ENCODE measurements at regions not wholly inside any gene's neighbourhood (a gene's known extent, or its start where the extent isn't known, plus 50 kb on each side); places are given as distances from the start of the nearest gene placed in this dataset.
A peak's percentile ranks its signal among the peaks of the same experiment; 100 is the strongest.
"Not testable (repeated sequence)": the region's sequence is repeated elsewhere in the genome, so short reads cannot be mapped to it uniquely, and the experiment has no call there.

DNA sequence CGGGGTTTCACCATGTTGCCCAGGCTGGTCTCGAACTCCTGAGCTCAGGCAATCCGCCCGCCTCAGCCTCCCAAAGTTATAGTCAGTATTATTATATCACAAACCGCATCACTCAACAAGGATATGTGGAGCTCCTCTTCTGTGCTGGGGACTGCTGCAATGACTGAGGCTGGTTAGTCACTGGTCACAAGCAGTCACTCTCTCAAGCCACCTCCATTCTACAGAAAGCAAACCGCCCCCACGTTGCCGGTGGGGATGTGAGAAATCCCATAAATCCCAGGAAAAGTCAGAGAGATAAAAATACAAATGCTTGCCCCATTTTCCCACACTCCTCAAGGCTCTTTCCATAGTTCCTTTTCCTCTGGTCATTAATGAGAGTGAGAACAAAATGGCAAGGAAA lies 155.7 kb downstream of the ADSS2 start:
- Histone ChIP-seq H3K27me3 (ENCODE audit: control insufficient read depth, insufficient read depth, low read length) (no peaks in the 10 kb centered on the region), H3K9me3 (ENCODE audit: control insufficient read depth, insufficient read depth, low read length) (no peaks in the 10 kb centered on the region), H3K27ac (ENCODE audit: low read length) (no peak overlapping the region), H3K36me3 (ENCODE audit: control insufficient read depth, insufficient read depth, low read length) (no peaks in the 10 kb centered on the region), H3K4me1 (ENCODE audit: control insufficient read depth, insufficient read depth, low read length) (peaks cover 20% of the 10 kb centered on the region), H3K4me3 (ENCODE audit: low read length) (no peak overlapping the region)
- intact Hi-C loops (cut with micrococcal nuclease), result no loop called here
- Mint-ChIP-seq H3K4me3 (no peak overlapping the region), H3K4me1 (peaks cover 21 to 38% of the 10 kb centered on the region in 2 donors), H3K36me3 (no peaks in the 10 kb centered on the region), H3K27me3 (ENCODE audit: low read depth in 2 of 2) (no peaks in the 10 kb centered on the region), H3K9me3 (no peaks in the 10 kb centered on the region), H3K27ac (no peak overlapping the region)
- ATAC-seq (no peak), DNase-seq (no peak)
- whole genome bisulfite sequencing (ENCODE audit: insufficient coverage), result 85% methylated on average over 7 of the region's 8 CpGs
- TF ChIP-seq, protein P1, sequence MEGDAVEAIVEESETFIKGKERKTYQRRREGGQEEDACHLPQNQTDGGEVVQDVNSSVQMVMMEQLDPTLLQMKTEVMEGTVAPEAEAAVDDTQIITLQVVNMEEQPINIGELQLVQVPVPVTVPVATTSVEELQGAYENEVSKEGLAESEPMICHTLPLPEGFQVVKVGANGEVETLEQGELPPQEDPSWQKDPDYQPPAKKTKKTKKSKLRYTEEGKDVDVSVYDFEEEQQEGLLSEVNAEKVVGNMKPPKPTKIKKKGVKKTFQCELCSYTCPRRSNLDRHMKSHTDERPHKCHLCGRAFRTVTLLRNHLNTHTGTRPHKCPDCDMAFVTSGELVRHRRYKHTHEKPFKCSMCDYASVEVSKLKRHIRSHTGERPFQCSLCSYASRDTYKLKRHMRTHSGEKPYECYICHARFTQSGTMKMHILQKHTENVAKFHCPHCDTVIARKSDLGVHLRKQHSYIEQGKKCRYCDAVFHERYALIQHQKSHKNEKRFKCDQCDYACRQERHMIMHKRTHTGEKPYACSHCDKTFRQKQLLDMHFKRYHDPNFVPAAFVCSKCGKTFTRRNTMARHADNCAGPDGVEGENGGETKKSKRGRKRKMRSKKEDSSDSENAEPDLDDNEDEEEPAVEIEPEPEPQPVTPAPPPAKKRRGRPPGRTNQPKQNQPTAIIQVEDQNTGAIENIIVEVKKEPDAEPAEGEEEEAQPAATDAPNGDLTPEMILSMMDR (IDR thresholded peaks at IDR 0.05), result no peak

DNA sequence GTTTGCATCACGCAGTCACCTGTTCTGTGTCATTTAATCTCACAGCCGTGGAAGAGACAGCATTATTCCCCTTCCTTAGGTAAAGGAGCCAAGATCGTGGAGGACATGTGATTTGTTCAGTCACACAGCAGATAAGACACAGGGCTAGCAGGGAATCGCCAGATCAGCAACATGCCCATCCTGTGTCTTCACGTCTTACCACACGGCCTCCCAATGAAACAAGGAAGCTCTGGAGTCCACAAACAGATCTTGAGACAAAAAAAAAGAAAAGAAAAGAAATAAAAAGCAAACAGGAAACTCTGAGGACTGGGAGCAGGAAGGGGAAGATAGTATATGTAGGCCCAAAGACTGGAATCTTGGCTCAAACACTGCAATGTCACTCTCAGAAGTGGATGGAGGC lies 155.3 kb downstream of the ADSS2 start:
- no peaks in the 10 kb centered on the region for H3K36me3 Mint-ChIP-seq
- Histone ChIP-seq H3K36me3 (ENCODE audit: control insufficient read depth, insufficient read depth, low read length) (no peaks in the 10 kb centered on the region), H3K9me3 (ENCODE audit: control insufficient read depth, insufficient read depth, low read length) (no peaks in the 10 kb centered on the region), H3K4me1 (ENCODE audit: control insufficient read depth, insufficient read depth, low read length) (peaks cover 20% of the 10 kb centered on the region), H3K27me3 (ENCODE audit: control insufficient read depth, insufficient read depth, low read length) (no peaks in the 10 kb centered on the region), H3K27ac (ENCODE audit: low read length) (no peak overlapping the region), H3K4me3 (ENCODE audit: low read length) (no peak overlapping the region)
- TF ChIP-seq, protein P1 (IDR thresholded peaks at IDR 0.05), result no peak
- no peaks in the 10 kb centered on the region for H3K9me3 Mint-ChIP-seq
- no peaks in the 10 kb centered on the region for H3K27me3 Mint-ChIP-seq (ENCODE audit: low read depth in 2 of 2)
- ATAC-seq (no peak), DNase-seq (no peak)
- WGBS (ENCODE audit: insufficient coverage), result 84% methylated on average over 6 of the region's 6 CpGs
- H3K27ac Mint-ChIP-seq, result no peak overlapping the region
- H3K4me1 Mint-ChIP-seq, result peaks cover 21 to 34% of the 10 kb centered on the region in 2 donors
- intact Hi-C loops (cut with micrococcal nuclease), result no loop called here
- peak overlapping the region; percentile 31 for H3K4me3 Mint-ChIP-seq

DNA sequence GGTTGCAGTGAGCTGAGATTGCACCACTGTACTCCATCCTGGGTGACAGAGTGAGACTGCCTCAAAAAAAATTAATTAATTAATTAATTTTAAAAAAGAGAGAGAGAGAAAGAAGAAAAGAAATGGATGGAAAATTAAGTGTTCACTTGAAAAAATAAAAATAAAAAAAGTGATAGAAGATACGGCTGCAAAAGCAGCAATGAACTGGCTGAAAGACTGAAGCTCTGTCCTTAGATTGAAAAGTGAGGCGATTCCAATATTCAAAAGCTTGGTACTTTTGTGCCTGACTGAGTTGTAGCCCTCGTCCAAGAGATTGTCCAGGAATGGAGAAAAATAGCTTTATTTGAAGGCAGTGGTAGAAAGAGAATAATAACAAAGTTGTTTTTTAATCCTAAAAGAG lies 154.6 kb downstream of the ADSS2 start:
- Histone ChIP-seq H3K27ac (ENCODE audit: low read length) (no peak overlapping the region), H3K27me3 (ENCODE audit: control insufficient read depth, insufficient read depth, low read length) (no peaks in the 10 kb centered on the region), H3K9me3 (ENCODE audit: control insufficient read depth, insufficient read depth, low read length) (no peaks in the 10 kb centered on the region), H3K36me3 (ENCODE audit: control insufficient read depth, insufficient read depth, low read length) (no peaks in the 10 kb centered on the region), H3K4me1 (ENCODE audit: control insufficient read depth, insufficient read depth, low read length) (peaks cover 20% of the 10 kb centered on the region), H3K4me3 (ENCODE audit: low read length) (no peak overlapping the region)
- Mint-ChIP-seq H3K4me3 (no peak overlapping the region), H3K9me3 (no peaks in the 10 kb centered on the region), H3K36me3 (no peaks in the 10 kb centered on the region), H3K4me1 (peaks cover 18 to 29% of the 10 kb centered on the region in 2 donors), H3K27ac (peak overlapping the region in 1 of 2 donors; percentile 74), H3K27me3 (ENCODE audit: low read depth in 2 of 2) (no peaks in the 10 kb centered on the region)
- ATAC-seq (no peak), DNase-seq (no peak)
- 96% methylated on average over 3 of the region's 3 CpGs for WGBS (ENCODE audit: insufficient coverage)
- TF ChIP-seq, protein P1 (IDR thresholded peaks at IDR 0.05), result no peak
- intact Hi-C loops (cut with micrococcal nuclease), result no loop called here

DNA sequence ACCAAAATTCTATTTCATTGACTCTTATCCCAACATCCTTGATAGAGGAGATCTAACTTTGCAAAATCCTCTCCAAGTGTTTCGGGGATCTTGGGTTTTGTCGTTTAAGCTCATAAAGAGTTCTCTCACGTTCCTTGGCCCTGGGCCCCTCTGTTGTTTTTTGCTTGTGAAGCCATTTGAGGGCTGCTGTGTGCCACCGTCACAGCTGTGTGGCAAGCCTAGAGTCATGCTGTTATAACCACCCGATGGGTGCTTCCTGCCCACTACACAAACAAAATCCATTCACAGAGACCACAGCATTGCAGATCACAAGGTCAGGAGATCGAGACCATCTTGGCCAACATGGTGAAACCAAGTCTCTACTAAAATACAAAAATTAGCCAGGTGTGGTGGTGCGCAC lies 154.1 kb downstream of the ADSS2 start:
- Histone ChIP-seq H3K4me1 (ENCODE audit: control insufficient read depth, insufficient read depth, low read length) (peaks cover 20% of the 10 kb centered on the region), H3K27ac (ENCODE audit: low read length) (no peak overlapping the region), H3K4me3 (ENCODE audit: low read length) (no peak overlapping the region), H3K36me3 (ENCODE audit: control insufficient read depth, insufficient read depth, low read length) (no peaks in the 10 kb centered on the region), H3K27me3 (ENCODE audit: control insufficient read depth, insufficient read depth, low read length) (no peaks in the 10 kb centered on the region), H3K9me3 (ENCODE audit: control insufficient read depth, insufficient read depth, low read length) (no peaks in the 10 kb centered on the region)
- H3K9me3 Mint-ChIP-seq, result no peaks in the 10 kb centered on the region
- H3K27me3 Mint-ChIP-seq (ENCODE audit: low read depth in 2 of 2), result no peaks in the 10 kb centered on the region
- WGBS (ENCODE audit: insufficient coverage), result 55% methylated on average over 7 of the region's 7 CpGs
- TF ChIP-seq, protein P1 (IDR thresholded peaks at IDR 0.05), result no peak
- DNase-seq, result no peak
- peaks cover 18 to 34% of the 10 kb centered on the region in 2 donors for H3K4me1 Mint-ChIP-seq
- ATAC-seq, result no peak
- H3K36me3 Mint-ChIP-seq, result no peaks in the 10 kb centered on the region
- H3K4me3 Mint-ChIP-seq, result no peak overlapping the region
- intact Hi-C loops (cut with micrococcal nuclease), result no loop called here
- peak overlapping the region; percentile 53 to 74 for H3K27ac Mint-ChIP-seq

DNA sequence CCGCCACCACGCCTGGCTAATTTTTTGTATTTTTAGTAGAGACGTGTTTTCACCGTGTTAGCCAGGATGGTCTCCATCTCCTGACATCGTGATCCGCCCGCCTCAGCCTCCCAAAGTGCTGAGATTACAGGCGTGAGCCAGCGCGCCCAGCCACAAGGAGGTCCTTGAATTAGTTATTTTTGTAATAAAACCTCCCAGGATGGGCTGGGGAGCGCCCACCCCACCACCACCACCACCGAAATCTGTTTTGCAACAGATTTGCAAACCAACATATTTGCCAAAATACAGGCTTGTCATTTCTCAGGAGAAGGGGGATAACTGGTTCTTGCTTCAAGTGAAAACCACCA lies 151.7 kb downstream of the ADSS2 start:
- H3K9me3 ChIP-seq (ENCODE audit: control insufficient read depth, insufficient read depth, low read length); H3K9me3 Mint-ChIP-seq; H3K4me3 ChIP-seq (ENCODE audit: low read length); ATAC-seq; H3K36me3 ChIP-seq (ENCODE audit: control insufficient read depth, insufficient read depth, low read length); intact Hi-C loops (cut with micrococcal nuclease); H3K36me3 Mint-ChIP-seq; H3K27me3 Mint-ChIP-seq (ENCODE audit: low read depth in 2 of 2); H3K27me3 ChIP-seq (ENCODE audit: control insufficient read depth, insufficient read depth, low read length); DNase-seq: not testable (repeated sequence)
- Mint-ChIP-seq H3K4me3 (peak overlapping the region; percentile 88), H3K27ac (peak overlapping the region; percentile 93 to 94), H3K4me1 (peaks cover 27 to 50% of the 10 kb centered on the region in 2 donors)
- Histone ChIP-seq H3K4me1 (ENCODE audit: control insufficient read depth, insufficient read depth, low read length) (peaks cover 20% of the 10 kb centered on the region), H3K27ac (ENCODE audit: low read length) (peak overlapping the region; percentile 73)
- 89% methylated on average over 12 of the region's 12 CpGs for WGBS (ENCODE audit: insufficient coverage)

All from natural killer cell (primary cell).